Testis (tissue), 2 donors: ENCODE measurements at regions not wholly inside any gene's neighbourhood (a gene's known extent, or its start where the extent isn't known, plus 50 kb on each side); places are given as distances from the start of the nearest gene placed in this dataset.

Experiments used
- CTCF ChIP-seq, 3 experiments: fragments of 450-650 bp in 2 of 3; fragments of 200-600 bp in 1 of 3; sonication (generic) in 1 of 3; IDR thresholded peaks; one replicate each; pipeline ENCODE4 v1.5.1; 2016 to 2019; ENCODE audit warnings: antibody characterized with exemption in 3 of 3, mild to moderate bottlenecking in 2 of 3, moderate library complexity in 1 of 3
- POLR2A ChIP-seq: fragments of 450-650 bp; IDR thresholded peaks from one replicate; pipeline ENCODE4 v1.6.1; 2017; ENCODE audit warnings: antibody characterized with exemption, mild to moderate bottlenecking, moderate library complexity

- TF ChIP-seq POLR2A = no peak
- no peak for TF ChIP-seq CTCF (IDR thresholded peaks at IDR 0.05)
Observed at GRCh38 chr5:159784993-159785392, 131.3 kb upstream of the ADRA1B start.
